Vagina (tissue), 2 donors: ENCODE measurements at regions not wholly inside any gene's neighbourhood (a gene's known extent, or its start where the extent isn't known, plus 50 kb on each side); places are given as distances from the start of the nearest gene placed in this dataset.

Experiments
- CTCF ChIP-seq, 3 experiments: fragments of 450-650 bp in 2 of 3; fragments of 200-600 bp in 1 of 3; sonication (generic) in 1 of 3; IDR thresholded peaks; one replicate each; pipeline ENCODE4 v1.5.1; 2017 to 2019; ENCODE audit warnings: antibody characterized with exemption in 3 of 3, mild to moderate bottlenecking in 2 of 3, moderate library complexity in 2 of 3
- POLR2A ChIP-seq, 2 donors: fragments of 450-650 bp; IDR thresholded peaks; one replicate each; pipeline ENCODE4 v1.6.1; 2017; ENCODE audit warnings: antibody characterized with exemption in 2 of 2, mild to moderate bottlenecking in 2 of 2, moderate library complexity in 2 of 2

- TF ChIP-seq POLR2A (IDR thresholded peaks at IDR 0.05) = no peak
- no peak for TF ChIP-seq CTCF (IDR thresholded peaks at IDR 0.05)
Measured at GRCh38 chr13:63843766-63844699, 2428.4 kb upstream of the PCDH20 start.
